ENCODE measurements at regions not wholly inside any gene's neighbourhood (a gene's known extent, or its start where the extent isn't known, plus 50 kb on each side); places are given as distances from the start of the nearest gene placed in this dataset.

DNA sequence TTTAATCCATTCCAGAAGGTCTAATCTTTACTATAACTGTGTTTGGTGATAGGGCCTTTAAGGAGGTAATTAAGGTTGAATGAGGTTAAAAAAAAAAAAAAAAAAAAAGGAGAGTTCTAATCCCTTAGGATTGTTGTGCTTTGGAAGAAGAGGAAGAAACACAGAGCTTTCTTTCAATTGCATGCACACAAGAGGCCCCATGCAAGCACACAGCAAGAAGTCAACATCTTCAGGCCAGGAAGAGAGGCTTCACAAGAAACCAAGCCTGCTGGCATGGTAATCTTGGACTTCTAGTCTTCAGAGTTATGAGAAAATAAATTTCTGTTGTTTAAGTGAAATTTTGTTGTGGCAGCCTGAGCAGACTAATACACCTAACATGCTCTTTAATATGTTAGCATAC, 118.6 kb downstream of the NAA11 start:
- ChIA-PET CTCF (no interaction called here), POLR2A (no interaction called here)
- H3K36me3 Mint-ChIP-seq (ENCODE audit: low read depth), result no peaks in the 10 kb centered on the region
- H3K9me3 Mint-ChIP-seq, result peaks cover 11% of the 10 kb centered on the region
- intact Hi-C loops (cut with micrococcal nuclease), result no loop called here
- no peak overlapping the region for H3K4me3 Mint-ChIP-seq
- TF ChIP-seq, protein P1, sequence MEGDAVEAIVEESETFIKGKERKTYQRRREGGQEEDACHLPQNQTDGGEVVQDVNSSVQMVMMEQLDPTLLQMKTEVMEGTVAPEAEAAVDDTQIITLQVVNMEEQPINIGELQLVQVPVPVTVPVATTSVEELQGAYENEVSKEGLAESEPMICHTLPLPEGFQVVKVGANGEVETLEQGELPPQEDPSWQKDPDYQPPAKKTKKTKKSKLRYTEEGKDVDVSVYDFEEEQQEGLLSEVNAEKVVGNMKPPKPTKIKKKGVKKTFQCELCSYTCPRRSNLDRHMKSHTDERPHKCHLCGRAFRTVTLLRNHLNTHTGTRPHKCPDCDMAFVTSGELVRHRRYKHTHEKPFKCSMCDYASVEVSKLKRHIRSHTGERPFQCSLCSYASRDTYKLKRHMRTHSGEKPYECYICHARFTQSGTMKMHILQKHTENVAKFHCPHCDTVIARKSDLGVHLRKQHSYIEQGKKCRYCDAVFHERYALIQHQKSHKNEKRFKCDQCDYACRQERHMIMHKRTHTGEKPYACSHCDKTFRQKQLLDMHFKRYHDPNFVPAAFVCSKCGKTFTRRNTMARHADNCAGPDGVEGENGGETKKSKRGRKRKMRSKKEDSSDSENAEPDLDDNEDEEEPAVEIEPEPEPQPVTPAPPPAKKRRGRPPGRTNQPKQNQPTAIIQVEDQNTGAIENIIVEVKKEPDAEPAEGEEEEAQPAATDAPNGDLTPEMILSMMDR (IDR thresholded peaks at IDR 0.05), result no peak
- DNase-seq (no peak), ATAC-seq (ENCODE audit: low read depth) (no peak)
- H3K27me3 Mint-ChIP-seq, result no peaks in the 10 kb centered on the region
- no peak overlapping the region for H3K27ac Mint-ChIP-seq
- peaks cover 3% of the 10 kb centered on the region for H3K4me1 Mint-ChIP-seq

DNA sequence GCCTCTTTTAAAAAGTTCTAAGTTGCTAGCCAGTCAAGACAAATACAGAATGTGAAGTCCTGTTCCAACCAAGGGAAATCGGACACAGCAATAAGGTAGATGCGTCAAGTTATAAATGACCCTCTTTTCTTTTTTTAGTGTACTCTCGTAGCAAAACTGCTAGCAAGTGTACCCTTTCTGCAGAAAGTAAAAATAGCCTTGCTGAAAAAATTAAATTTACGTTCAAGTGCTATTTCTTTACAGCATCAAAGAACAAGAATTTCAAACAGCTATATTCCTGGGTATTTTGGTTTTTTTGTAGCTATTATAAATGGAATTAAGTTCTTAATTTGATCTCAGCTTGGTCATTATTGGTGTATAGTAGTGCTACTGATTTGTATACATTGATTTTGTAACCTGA, 119.2 kb downstream of the NAA11 start:
- H3K36me3 Mint-ChIP-seq (ENCODE audit: low read depth), result no peaks in the 10 kb centered on the region
- ATAC-seq (ENCODE audit: low read depth) (no peak), DNase-seq (no peak)
- TF ChIP-seq, protein P1 (IDR thresholded peaks at IDR 0.05), result no peak
- no peak overlapping the region for H3K27ac Mint-ChIP-seq
- peaks cover 3% of the 10 kb centered on the region for H3K4me1 Mint-ChIP-seq
- H3K9me3 Mint-ChIP-seq, result peaks cover 11% of the 10 kb centered on the region
- ChIA-PET POLR2A (no interaction called here), CTCF (no interaction called here)
- intact Hi-C loops (cut with micrococcal nuclease), result no loop called here
- H3K27me3 Mint-ChIP-seq, result no peaks in the 10 kb centered on the region
- no peak overlapping the region for H3K4me3 Mint-ChIP-seq

DNA sequence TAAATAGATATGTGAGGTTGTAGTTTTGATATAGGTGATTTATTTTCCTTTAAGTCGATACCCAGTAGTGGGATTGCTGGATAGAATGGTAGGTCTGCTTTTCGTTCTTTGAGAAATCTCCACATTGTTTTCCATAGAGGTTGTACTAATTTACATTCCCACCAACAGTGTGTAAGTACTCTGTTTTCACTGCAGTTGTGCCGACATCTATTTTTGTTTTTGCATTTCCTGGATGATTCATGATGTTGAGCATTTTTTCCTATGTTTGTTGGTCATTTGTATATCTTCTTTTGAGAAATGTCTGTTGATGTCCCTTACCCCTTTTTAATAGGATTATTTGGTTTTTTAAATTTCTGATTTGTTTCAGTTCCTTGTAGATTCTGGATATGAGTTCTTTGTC, 120.7 kb downstream of the NAA11 start:
- POLR2A ChIA-PET, result no interaction called here
- TF ChIP-seq, protein P1 (IDR thresholded peaks at IDR 0.05), result no peak
- Mint-ChIP-seq H3K4me1 (peaks cover 3% of the 10 kb centered on the region), H3K9me3 (peaks cover 11% of the 10 kb centered on the region), H3K27me3 (no peaks in the 10 kb centered on the region), H3K36me3 (ENCODE audit: low read depth) (no peaks in the 10 kb centered on the region), H3K4me3 (no peak overlapping the region), H3K27ac (no peak overlapping the region)
- no peak for ATAC-seq (ENCODE audit: low read depth)
- CTCF ChIA-PET, result no interaction called here
- intact Hi-C loops (cut with micrococcal nuclease), result no loop called here
- no peak for DNase-seq

DNA sequence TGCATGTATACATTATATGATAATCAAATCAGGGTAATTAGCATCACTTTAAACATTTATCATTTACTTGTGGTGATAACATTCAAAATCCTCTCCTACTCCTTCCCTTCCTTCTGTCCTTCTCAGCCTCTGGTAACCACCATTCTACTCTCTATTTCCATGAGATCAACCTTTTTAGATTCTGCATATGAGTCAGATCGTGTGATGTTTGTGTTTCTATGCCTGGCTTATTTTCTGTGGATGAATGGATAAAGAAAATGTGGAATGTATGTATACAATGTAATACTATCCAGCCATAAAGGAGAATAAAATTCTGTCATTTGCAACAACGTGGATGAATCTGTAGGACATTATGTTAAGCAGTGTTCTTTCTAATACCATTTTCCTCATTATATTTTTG, 123.9 kb downstream of the NAA11 start:
- Mint-ChIP-seq H3K4me3 (no peak overlapping the region), H3K27ac (no peak overlapping the region), H3K9me3 (peaks cover 10% of the 10 kb centered on the region), H3K27me3 (no peaks in the 10 kb centered on the region), H3K36me3 (ENCODE audit: low read depth) (no peaks in the 10 kb centered on the region), H3K4me1 (no peaks in the 10 kb centered on the region)
- TF ChIP-seq, protein P1 (IDR thresholded peaks at IDR 0.05), result no peak
- CTCF ChIA-PET, result no interaction called here
- POLR2A ChIA-PET, result no interaction called here
- intact Hi-C loops (cut with micrococcal nuclease), result no loop called here
- DNase-seq, result no peak
- no peak for ATAC-seq (ENCODE audit: low read depth)

DNA sequence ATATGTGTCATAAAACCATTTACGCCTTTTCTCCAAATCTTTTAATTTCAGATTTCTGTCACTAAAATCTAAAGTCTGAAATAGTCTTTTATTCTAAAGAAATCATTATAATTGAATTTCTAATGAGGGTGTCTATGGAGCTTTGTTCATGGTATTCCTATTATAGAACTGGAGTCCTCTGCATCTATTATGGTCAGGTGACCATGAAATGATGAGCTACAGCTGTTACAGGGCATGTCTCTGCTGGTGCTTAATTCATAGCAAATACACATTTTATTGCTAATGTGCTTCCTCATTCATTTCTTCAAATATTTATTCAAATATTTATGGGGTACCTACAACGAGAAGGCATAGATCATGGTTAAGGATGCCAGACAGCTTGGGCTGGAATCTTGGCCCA, 126.1 kb downstream of the NAA11 start:
- Mint-ChIP-seq H3K9me3 (no peaks in the 10 kb centered on the region), H3K27me3 (no peaks in the 10 kb centered on the region), H3K4me1 (no peaks in the 10 kb centered on the region), H3K27ac (no peak overlapping the region), H3K4me3 (no peak overlapping the region), H3K36me3 (ENCODE audit: low read depth) (no peaks in the 10 kb centered on the region)
- POLR2A ChIA-PET, result no interaction called here
- TF ChIP-seq, protein P1 (IDR thresholded peaks at IDR 0.05), result no peak
- CTCF ChIA-PET, result no interaction called here
- DNase-seq, result no peak
- intact Hi-C loops (cut with micrococcal nuclease), result no loop called here
- no peak for ATAC-seq (ENCODE audit: low read depth)
